HFF-Myc (cell line): ENCODE measurements at regions not wholly inside any gene's neighbourhood (a gene's known extent, or its start where the extent isn't known, plus 50 kb on each side); places are given as distances from the start of the nearest gene placed in this dataset.

Source experiments
- DNase-seq: peaks from one replicate; pipeline ENCODE4 v3.0.0-alpha.2; 2011; ENCODE audit warnings: low read depth; ENCODE audit errors: extremely low read depth
- H3K4me3 ChIP-seq: replicated peaks from 2 replicates; pipeline ENCODE4 v1.5.1; 2011; ENCODE audit warnings: low read depth, mild to moderate bottlenecking, control low read depth, low read length
- TF ChIP-seq, protein P1 (sequence below): IDR thresholded peaks from 2 replicates; pipeline ENCODE4 v1.5.1; 2012; ENCODE audit warnings: mild to moderate bottlenecking, low read depth, low read length, control low read depth; ENCODE audit errors: missing control alignments

DNA sequence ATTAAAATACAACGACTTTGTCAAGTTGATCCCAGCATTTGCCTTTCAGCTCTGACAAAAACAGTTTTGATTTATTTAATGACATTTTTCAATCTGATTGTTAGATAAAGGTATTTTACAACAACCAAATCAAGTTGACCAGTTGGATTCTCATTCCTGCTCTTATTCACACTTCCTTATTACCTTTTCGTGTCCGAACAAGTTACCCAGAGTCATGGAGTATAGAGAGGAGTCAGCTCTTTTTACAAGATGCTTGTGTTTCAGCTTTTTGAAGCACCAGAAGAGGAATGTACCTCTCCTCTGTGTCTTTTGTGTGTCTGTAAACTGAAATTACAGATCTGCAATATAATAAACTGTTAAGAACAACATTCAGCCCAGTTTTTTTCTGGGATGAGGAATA, 151.3 kb upstream of the TMEM161B start:
- no peak overlapping the region for H3K4me3 ChIP-seq
- TF ChIP-seq, protein P1, sequence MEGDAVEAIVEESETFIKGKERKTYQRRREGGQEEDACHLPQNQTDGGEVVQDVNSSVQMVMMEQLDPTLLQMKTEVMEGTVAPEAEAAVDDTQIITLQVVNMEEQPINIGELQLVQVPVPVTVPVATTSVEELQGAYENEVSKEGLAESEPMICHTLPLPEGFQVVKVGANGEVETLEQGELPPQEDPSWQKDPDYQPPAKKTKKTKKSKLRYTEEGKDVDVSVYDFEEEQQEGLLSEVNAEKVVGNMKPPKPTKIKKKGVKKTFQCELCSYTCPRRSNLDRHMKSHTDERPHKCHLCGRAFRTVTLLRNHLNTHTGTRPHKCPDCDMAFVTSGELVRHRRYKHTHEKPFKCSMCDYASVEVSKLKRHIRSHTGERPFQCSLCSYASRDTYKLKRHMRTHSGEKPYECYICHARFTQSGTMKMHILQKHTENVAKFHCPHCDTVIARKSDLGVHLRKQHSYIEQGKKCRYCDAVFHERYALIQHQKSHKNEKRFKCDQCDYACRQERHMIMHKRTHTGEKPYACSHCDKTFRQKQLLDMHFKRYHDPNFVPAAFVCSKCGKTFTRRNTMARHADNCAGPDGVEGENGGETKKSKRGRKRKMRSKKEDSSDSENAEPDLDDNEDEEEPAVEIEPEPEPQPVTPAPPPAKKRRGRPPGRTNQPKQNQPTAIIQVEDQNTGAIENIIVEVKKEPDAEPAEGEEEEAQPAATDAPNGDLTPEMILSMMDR: no peak
- no peak for DNase-seq

DNA sequence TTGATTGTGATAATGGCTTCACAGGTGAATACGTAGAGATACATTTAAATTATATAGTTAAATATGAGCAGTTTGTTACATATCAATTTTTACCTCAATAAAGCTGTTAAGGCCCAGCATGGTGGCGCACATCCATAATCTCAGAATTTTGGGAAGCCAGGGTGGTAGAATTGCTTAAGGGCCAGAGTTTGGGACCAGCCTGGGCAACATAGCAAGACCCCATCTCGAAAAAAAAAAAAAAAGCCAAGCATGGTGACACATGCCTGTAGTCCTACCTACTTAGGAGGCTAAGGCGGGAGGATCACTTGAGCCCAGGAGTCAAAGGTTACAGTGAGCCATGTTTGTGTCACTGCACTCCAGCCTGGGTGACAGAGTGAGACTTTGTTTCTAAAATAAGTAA, 138.7 kb upstream of the TMEM161B start:
- DNase-seq: no peak

DNA sequence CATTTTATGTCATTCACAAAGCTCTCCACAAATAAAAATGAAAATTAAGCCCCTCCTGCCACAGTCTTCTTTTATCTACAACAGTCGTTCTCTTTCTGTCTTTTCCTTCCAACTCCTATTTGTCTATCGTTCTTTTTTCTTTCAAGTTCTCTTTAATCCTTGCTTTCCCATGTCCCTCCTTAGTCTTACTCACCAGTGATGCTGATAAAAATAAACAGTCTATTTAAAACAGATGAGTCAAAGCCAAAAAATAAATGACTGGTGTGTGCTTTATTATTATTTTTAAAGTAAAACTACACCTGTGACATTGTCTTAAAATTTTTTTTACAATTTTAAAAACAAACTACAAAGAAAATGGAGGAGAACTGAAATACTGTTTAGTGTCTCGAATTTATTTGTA, 137.1 kb upstream of the TMEM161B start:
- TF ChIP-seq, protein P1: no peak
- H3K4me3 ChIP-seq: no peak overlapping the region
- DNase-seq: no peak

More for the DNA sequence above, 138.7 kb upstream of the TMEM161B start:
- no peak overlapping the region for H3K4me3 ChIP-seq
- TF ChIP-seq, protein P1: no peak

DNA sequence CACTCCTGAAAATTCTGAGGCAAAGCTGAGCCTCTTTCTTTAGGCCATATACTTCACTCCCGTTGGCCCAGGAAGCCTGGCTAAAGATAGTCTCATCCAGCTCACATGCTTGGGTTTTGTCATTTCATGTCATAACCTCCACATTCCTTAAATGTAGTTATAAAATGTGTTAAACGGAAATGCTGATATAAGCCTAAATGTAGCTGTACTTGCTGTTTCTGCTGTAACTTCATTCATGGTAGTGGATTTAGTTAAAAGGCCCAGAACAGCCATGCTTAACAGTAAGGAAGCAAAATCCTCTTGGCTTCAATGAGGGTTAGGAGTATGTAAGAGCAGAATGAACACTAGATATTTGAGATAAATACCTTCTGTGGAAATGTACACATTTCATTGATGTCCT, 135.8 kb upstream of the TMEM161B start:
- TF ChIP-seq, protein P1: no peak
- no peak for DNase-seq
- H3K4me3 ChIP-seq: no peak overlapping the region

DNA sequence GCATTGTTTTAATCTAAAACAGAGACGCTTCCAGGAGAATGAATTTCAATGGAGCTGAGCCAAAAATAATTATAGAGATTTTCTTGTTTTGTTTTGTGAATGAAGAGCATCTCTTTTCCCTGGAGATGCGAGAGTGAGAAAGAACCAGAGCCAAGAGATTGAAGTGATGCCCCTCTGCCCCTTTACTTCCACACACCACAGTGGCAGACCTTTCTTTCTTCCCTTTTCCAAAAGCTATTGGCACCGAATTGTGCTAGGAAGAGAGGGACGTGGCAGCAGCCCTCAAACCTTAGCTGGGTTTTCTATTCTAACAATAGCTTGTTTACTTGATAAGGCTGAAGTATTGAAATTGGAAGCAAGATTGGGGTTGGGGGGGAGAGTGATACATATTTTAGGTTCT, 133.0 kb upstream of the TMEM161B start:
- no peak overlapping the region for H3K4me3 ChIP-seq
- TF ChIP-seq, protein P1: no peak
- DNase-seq: no peak

DNA sequence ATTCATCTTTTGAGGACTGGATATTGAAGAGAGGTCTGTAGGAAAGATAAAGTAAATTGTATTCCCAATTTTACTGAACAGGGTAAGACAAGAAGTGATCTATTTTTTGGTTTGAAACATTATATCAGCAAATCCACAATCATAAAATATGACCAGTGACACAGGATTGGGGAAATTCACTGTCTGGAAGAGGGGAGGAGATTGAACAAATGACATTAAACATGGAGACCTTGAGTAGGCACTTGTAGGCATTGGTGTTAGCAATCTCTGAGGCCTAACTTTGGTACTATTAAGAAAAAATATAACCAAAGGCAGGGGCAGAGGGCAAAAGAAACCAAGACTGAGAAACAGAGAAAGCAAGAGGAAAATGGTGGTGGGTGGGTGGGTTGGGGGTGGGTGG, 132.6 kb upstream of the TMEM161B start:
- no peak for DNase-seq
- TF ChIP-seq, protein P1: no peak
- no peak overlapping the region for H3K4me3 ChIP-seq

DNA sequence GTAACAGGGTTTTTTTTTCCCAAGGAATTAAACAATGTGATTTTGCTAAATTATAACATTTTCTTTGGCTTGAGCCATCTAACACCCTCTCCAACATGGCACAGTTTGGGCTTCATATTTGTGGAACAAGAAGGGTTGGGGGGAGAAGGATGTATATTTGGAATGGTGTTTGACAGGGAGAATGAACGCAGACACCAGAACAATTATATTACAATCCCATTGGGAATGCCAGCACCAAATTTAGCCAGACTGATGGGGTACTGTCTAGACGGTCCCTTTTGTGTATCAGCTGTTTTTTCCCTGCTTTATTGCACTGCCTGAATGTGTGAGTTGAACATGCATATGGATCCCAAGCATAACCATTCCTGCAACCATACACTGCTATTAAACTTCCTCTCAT, 130.9 kb upstream of the TMEM161B start:
- TF ChIP-seq, protein P1: no peak
- no peak for DNase-seq
- H3K4me3 ChIP-seq: no peak overlapping the region
